SHP77 (cell line): ENCODE measurements at regions not wholly inside any gene's neighbourhood (a gene's known extent, or its start where the extent isn't known, plus 50 kb on each side); places are given as distances from the start of the nearest gene placed in this dataset.

Experiments
- DNase-seq, 2 experiments: peaks; one replicate each; lab custom pipeline; 2025; lab: John Stamatoyannopoulos, UW

DNA sequence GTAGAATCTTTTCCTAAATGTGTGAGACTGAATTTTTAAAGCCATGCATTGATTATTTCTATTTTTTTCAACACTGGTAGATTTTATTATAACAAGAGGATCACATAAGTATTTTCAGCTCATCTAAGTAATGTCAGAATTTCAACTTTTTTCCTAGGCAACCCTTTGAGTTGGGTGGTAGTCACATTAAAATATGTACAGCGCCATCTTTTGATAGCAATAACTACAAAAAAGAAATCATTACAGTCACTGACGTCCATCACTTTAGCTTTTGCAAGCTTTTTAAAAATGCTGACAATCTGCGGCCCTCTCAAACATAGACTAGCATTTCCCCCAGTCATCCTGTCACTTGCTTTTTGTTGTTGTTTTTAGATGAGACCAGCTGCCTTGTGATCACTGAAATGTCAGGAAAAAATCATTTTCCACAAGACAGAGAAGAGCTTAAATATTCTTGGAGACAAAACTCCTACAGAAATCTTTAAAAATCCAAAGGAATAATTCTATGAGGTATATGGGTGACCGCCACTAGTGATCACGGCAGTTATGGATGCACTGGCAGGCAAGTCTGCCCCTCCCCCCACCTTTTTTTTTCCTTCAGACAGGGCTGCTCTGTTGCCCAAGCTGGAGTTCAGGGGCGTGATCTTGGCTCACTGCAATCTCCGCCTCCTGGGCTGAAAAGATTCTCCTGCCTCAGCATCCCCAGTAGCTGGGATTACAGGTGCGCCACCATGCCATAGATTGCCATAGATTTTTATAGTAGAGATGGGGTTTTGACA lies 384.0 kb upstream of the KCNMB2 start:
- DNase-seq = no peak

DNA sequence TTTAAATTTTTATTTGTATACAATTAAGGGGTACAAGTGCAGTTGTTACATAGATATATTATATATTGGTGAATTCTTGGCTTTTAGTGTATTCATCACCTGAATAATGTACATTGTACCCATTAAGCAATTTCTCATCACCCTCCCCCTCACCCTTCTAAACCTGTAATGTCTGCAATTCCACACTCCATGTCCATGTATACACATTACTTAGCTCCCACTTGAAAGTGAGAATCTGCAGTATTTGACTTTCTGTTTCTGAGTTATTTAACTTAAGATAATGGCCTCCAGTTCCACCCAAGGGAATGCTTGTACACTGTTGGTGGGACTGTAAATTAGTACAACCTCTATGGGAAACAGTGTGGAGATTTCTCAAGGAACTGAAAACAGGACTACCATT lies 383.2 kb upstream of the KCNMB2 start:
- DNase-seq = no peak

DNA sequence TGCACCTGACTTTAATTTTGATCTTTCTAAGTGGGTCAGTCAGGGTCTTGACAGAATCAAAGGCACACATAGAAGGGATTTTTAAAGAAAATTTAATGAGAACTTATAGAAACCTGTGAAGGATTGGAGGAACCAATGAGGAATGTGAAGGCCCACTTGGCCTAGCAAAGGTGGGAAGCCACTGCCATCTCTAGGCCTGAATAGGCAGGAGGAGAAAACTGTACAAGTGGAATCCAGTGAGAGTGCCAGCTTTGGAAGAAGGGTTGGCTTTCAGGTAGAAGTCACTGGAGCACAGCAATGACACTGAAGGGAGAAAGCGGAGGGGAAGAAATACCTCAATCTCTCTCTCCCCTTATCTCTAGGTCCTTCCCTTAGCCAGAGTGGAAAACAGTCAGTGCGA lies 380.7 kb upstream of the KCNMB2 start:
- DNase-seq = no peak

DNA sequence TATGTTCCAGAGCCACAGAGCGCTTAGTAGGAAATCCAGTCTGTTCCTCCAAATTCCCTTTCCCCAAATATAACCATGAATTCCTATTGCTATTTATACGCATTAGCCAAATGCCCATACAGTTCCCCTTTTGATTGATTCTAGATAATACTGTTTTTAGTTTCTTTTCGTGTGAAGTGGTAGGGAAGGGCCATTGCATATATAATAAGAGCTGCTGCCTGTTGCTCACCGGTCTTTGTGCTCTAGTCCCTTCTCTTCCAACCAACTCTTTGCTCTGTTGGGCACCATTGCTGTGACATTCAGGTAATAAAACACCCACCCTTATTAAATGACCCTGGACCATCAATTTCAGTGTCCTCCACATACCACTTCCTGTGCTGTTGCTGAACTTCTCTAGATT lies 379.9 kb upstream of the KCNMB2 start:
- no peak for DNase-seq

DNA sequence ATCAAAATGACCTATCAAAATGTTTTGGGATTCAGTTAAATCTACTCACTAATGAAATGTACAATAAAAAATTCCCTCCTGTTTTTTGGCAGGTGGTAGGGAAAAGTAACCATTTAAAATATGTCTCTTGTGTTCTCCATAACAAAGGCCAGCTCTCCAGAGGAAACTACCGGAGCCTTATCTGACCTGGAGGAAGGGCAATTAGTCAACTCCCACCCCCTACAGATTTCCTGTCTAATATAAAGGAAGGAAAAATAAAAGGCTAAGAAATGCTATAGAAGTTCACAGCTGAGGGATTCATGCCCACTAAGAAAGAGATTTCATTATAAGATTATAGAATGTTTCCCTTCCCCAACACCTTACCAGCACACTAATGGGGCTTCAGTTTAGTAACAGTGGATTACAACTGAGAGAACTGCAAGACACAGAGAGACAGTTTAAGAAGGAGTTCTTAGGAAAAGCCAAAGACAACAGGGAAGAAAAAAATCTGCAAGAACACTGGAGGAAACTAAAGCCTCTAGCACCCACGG lies 376.5 kb upstream of the KCNMB2 start:
- DNase-seq = no peak

DNA sequence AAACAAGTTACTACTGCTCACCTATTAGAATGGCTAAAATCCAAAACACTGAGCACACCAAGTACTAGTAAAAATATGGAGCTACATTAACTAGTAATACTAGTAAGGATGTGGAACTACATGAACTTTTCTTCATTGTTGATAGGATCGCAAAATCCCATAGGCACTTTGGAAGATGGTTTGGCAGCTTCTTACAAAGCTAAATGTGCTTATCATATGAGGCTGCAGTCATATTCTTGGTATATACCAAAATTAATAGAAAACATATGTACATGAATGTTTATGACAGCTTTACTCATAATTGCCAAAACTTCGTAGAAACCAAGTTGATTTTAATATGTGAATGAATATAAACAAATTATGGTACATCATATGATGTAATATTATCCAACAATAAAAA lies 366.8 kb upstream of the KCNMB2 start:
- no peak for DNase-seq

DNA sequence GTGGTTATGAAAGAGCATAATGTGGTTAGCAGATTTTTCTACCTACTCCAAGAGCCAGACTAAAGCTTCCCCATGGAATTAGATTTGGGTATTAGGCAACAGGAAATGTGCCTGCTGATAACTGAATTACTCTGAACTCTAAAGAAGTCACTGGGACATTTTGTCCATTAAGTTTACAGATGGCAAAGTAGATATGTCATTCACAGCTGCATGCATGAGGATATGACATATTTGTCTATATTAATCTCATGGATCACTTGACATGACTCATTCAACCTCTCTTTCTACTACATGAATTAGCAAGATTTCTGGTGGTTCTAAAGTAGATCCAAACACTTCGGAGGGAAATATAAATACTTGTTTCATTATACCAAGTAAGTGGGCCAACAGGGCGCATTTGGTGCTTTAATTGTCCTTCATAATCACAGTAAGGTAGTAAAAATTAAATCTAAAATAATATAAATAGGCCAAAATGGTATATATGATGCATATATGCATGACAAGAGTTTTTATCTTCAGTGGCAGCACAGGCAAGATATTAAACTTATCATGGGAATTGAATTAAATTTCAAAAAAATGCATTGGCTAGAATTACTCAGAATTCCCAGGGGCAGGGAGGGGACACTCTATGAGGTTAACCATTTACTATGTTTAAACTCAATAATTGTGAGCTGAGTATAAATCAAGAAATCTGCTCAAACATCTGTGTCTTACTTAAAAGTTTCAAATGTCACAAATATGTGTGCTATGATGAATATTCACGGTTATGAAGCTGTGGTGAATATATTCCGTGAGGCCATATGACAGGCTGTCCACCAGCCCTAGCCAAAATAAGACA lies 365.3 kb upstream of the KCNMB2 start:
- peak; percentile 5 to 28 for DNase-seq

DNA sequence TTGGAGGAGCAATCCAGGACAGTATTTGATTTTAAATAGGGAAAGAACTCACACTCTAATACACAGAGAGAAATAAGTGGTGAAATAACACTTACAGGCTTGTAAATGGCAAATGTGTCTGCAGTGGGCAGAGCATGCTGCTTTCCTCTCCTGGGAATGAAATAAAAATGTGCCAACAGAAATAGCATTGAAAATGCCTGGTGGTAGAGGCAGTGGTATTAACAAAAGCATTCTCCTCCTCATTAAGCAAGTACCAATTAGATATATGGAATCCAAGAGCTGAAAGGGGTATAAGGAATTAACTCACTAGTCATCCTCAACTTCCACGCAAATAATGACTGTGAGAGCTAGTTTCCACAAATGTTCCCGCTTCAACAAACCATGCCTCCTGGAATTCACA lies 364.1 kb upstream of the KCNMB2 start:
- no peak for DNase-seq

DNA sequence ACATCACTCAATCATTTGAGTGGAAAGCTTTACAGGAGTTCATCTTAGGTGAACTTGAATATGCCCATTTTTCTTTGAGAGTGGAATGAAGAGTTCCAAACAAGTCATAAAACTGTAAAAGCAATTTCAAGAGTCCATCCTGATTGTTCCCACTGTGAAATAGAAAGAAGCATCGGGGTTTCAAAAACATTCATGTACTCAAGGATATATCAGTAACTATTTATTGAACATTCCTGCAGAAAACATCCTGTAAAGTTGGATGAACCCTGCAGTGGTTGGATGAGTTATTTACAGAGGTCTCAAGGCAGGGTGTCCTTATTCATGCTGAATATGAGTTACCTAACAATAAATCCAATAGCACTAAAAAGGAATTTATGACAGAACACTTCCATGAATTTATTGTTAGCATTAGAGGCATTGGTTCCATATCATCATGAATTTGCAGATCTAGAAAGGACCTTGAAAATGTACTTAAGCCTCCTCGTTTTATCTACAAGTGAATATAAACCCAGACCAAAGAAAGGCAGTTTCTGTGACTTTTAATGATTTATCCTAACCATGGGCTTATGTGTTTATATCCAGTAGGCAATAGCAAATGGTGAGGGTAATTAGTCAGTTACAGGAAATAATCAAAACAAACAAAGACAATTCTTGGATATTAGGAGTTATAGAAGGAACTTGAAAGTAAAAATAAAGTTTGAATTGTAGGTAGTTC lies 361.9 kb upstream of the KCNMB2 start:
- no peak for DNase-seq

DNA sequence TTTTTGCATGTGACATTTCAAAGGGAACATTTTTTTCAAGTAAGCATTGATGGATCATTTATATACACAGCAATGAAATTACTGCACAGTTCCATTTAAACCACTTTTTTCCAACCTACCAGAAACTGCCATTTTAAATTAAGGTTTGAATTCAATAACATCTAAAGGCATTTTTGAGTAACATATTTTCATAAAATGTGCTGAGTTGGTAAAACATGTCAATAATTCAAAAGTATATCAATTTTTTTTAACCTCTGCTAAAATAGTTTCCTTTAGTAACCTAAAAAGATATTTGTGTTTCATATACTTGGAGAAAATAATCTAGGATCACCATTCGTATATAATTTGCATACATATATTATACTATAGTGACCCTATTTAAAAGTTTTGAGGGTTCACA lies 355.1 kb upstream of the KCNMB2 start:
- DNase-seq = no peak

DNA sequence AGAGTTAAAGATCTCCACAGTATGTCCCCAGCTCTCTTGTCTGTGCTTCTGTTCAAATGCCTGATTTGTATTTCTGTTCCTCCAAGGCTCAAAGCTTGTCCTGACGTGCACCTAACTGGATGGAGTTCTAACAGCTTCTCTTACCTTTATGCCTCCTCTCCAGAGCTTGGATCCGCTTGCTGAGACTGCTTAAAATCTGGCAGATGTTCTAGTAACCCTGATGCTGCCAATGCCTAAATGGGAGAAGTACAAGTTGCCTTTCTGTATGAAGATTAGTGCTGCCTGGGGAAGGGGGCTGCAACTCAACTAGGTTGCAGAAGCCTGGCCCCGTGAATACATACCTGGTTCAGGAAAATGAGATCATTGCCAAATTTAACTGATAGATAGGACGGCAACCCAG lies 354.5 kb upstream of the KCNMB2 start:
- DNase-seq = peak in 1 of 2 experiments; percentile 9

DNA sequence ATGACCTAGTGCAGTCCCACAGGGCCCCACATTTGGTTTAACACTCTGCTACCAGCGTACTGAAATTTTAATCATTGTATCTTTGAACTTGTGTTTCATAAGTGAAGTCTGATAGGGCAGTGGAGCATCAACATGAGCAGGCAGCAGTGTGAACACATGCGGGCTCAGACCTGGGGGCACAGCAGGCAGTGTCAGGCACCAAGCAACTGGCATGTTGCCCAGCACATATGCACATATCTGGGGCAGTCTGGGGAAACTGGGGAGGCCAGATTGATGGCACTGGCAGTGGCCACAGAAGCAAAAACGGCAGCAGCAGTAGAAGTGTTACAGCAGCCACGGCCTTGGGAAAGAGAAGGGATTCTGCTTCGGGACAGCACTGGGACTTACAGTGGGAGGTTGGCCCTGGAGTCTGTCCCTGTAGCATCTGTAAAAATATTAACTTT lies 353.9 kb upstream of the KCNMB2 start:
- peak; percentile 37 to 52 for DNase-seq

DNA sequence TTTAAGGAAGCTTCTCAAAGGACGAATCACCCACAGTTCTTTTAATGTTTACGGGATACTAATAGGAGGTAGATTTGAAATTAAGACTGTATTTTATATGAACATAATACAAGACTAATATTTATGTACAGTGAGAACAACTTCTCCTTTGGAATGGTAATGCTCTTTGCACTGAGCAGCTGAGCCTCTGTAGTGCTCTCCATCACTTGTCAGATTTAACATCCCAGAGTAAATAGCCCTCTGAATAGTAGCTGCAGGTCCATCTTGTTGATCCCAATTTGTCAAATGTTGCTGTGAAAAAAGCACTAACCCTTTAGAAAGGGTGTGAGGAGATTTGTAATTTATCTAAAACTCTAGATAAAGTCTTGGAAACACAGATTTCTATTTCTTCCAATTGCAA lies 351.4 kb upstream of the KCNMB2 start:
- DNase-seq = peak; percentile 8 to 28

DNA sequence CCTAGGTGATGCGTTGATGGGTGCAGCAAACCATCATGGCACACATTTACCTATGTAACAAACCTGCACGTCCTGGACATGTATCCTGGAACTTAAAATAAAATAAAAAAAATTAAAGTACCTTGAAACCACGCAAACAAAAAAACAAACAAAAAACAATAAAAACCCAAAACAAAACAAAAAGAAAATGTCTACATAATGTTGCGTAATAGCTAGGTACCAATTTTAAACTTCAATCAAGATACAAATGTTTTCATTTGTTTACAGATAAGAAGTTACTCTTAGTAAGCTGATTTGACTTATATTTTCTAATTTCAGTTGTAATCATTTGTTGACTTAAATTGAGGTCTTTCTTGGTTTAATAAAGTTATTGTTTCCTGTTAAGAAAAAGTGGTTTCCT lies 349.6 kb upstream of the KCNMB2 start:
- DNase-seq = no peak

DNA sequence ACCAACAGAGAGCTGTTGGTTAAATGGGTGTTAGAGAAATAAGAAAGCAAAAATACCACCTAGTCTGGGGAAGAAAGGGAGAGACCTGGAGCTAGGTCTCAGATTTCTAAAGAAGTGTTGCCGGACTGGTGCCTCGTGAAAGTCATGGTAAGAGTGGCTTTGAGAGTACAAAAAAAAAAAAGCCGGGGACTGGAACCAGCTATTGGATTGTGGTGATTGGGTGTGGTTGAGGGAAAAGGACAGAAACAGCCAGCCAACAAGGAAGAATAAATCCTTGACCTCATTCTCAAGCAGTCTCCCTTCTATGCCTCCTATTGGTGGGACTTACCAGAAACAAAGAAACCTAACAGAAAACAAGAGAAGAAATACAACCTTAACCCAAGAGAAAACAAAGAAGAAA lies 346.4 kb upstream of the KCNMB2 start:
- DNase-seq = no peak

DNA sequence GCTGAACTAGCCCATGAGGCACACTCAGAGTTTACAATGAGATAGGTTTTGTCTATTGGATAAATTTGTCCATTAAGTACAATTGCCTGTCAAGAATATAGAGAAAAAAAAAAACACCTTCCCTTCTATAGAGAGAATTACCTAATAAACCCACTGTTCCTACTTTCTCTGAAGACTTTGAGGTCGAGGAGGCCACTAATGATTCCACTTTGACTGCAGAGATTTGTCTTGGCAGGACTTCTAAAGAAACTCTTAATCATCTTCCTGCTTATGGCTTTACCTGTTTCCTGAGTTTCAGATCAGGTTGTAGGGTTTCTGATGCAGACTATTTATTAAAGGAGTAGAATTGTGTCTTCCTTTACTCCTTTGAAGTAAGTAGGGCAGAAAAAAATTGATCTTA lies 342.4 kb upstream of the KCNMB2 start:
- DNase-seq = no peak

DNA sequence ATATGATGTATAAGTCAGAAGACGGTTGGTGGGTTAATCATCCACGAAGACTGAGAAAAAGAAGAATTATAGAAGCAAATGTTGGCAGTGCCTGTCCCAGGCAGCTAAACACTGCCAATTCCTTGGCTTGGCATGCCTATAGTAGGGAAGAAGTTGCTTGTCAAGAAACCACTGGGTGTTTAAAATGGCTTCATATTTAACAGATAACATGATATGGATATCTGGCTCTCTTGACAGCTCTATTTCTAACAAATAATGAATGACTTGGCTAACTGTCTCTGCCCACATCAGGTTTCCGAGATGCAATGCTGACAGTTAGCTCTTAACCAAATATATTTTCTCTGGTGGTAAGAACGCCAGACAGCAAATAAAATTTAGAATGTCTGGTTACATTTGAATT lies 341.7 kb upstream of the KCNMB2 start:
- no peak for DNase-seq

DNA sequence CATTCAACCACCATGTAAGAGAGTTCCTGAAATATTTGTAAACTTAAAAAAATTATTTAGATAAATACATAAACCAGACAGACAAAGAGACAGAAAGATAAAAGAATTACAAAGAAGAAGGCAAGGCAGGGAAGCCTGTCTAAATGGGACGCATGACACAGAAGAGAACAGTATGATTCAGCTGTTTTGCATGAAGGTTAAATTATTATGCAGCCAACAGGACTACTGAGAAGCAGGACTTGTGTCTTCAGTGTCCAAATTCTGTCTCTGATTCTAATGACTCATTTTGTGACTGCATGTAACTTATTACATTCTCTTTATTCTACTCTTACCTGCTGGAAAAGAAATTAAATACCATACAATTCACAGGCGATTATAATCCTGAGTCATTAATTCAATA lies 340.4 kb upstream of the KCNMB2 start:
- no peak for DNase-seq

DNA sequence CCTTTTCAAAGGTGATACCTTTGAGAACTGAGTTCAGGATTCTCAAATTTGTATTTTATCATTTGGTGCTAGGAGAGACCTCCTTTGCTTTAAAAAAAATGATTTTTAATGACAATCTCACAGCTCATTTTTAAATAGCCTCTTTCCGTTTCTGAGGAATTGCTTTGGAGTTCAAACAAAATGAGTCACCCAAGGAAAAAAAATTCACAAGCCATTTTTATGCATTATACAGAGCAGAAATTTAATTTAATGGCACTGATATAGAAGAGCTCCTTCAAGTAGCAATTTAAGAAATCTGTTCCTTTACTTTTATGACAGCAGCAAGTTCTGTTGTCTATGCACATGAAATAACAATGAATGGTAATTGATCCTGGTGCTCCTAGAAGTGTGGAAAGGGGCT lies 337.9 kb upstream of the KCNMB2 start:
- no peak for DNase-seq

DNA sequence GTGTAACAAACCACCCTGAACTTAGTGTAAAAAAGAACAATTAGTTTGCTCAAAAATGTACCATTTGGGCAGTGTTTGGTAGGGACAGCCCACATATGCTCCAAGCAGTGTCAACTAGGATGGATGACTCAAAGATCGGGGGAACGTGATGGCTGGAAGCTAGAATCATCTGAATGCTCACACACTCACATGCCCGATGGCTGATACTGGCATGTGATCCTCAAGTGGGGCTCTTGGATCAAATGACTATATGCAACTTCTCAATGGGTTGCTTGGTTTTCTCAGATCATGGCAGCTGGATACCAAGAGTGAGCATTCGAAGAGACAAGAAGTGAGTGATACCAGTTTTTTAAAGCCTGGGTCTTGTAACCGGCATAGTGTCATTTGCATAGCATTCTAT lies 335.9 kb upstream of the KCNMB2 start:
- no peak for DNase-seq

DNA sequence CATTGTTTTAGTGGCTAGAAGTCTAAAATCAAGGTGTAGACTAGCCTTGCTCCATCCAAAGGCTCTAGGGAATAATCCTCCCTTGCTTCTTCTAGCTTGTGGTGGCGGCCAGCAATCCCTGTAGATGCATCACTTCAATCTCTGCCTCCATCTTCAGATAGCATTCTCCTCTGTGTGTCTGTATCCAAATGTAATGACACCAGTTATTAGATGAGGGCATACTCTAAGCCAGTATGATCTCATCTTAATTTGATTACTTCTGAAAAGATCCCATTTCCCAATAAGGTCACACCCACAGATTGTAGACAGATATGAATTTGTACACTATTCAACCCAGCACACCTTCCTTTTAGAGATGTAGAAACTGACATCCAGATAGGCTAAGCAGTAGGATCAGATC lies 334.5 kb upstream of the KCNMB2 start:
- no peak for DNase-seq

DNA sequence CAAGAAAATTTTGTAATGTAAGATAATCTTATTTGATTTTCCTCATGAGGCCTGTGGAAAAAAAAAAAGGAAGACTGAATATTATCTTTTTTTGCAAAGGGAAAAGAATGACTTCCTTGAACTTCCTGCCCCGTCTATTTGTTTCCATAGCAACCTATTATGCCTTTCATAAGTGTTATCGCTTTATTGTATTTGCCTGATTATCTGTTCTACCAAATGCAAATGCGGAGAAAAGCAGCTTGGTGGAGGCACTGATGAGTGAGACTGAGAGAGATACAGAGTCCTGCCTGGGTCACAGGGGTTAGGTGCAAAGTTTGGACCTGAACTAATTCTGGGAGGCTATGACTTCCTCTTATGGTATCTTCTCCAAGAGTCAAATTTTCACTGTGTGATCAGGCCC lies 334.0 kb upstream of the KCNMB2 start:
- DNase-seq = no peak

DNA sequence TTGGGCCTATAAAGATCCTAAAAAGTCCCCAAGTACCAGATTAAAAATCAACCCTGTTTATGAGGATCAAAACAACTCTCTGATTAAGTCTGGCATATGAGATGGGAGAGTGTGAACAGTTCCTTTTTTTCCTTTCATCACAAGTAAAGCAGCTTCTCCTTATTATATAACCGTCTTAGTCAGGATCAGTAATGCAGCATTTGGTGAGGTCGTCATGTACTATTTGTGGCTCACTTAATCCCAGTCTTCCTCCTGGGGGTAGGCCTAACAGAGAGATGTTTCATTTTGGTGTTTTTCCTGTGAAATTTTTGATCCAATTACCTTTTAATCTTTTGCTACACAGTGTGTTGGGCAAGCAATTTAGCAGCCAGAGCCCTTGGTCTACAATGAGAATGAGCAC lies 333.1 kb upstream of the KCNMB2 start:
- no peak for DNase-seq
